Right kidney (tissue), 1 donor: ENCODE measurements at regions not wholly inside any gene's neighbourhood (a gene's known extent, or its start where the extent isn't known, plus 50 kb on each side); places are given as distances from the start of the nearest gene placed in this dataset.

Experiments used
- DNase-seq: peaks from one replicate; pipeline ENCODE4 v3.0.0-alpha.2; 2016

DNA sequence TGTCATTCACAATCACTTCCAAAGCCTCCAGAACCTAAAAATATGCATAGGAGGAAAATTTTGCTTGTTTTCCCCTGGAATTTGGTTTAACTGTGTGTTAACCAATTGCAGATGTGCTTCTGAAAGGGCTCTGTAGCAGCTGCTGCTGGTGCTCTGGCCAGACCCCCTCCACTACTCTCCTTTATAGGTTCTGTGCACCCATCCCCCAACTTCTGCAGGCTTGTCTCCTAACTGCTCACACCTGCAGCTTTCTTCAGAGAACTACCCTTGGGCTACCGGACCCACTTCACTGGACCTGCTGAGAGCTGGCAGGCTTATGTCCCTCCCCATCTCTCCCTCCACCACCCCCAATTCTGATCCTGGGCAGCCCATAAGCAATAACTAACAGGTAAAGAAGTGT is 662.1 kb upstream of the DIPK2B start:
- no peak for DNase-seq

GRCh38 chrX:45860450-45860849 is 659.8 kb upstream of the DIPK2B start:
- DNase-seq, result no peak

GRCh38 chrX:45859407-45859806 is 658.7 kb upstream of the DIPK2B start:
- no peak for DNase-seq

- DNase-seq, result no peak
These were observed 652.2 kb upstream of the DIPK2B start for GRCh38 chrX:45852884-45853283.

DNA sequence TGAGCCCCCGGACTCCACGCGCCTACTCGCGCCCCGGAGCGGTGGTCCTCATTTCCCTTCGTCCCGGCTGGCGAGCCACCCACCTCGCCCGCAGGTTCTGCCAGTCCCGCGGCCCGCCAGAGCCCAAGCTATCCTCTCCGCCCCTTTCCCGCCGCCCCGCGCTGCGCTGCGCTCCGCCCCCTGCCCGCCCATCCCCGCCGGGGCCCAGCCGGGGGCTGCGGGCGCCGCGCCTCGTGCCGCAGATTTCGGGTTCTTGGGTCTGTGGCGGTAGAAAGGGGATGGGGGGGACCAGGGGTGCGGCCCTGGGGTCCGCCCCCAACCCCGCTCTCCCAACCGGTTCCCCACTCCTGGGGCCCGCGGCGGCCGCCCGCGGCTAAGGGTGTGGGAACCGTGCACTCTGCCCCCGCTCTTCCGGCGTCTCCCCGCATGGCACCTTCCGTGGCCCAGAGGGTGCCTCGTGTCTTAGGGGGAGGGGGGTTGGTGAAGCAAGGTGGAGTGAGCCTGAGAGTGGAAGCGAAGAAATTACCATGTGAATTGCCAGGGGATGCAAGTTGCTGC is 650.8 kb upstream of the DIPK2B start:
- DNase-seq, result peak; percentile 48

DNA sequence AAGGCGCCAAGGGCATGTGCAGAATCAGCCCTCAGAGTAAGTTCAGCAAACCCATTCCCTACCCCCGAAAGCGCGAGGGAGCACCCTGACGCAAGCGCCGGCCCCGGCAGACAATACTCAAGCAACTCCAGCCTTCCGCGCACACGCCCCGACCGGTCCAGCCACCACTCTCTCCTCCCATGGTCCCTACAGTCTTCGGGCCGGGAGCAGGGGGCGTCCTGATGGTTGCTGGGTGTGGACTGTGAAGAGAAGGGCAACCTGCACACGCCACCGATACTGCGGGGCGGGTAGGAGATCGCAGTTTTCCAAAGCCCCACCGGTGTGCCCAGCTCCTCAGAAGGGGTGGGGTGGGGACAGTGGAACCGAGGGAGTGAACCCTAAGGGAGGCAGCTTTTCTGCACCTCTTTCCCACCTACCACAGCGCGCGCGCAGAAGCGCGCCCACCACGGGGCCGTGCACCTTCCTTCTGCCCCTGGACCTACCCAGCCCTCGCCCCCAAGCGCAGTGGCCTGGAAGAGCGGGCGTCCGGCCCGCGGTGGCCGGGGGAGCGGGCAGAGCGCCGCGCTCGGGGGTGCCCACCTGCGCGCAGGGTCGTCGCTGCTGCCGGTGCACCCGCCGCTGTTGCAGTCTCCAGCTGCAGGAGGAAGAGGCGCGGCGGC is 650.2 kb upstream of the DIPK2B start:
- DNase-seq, result peak; percentile 66

DNA sequence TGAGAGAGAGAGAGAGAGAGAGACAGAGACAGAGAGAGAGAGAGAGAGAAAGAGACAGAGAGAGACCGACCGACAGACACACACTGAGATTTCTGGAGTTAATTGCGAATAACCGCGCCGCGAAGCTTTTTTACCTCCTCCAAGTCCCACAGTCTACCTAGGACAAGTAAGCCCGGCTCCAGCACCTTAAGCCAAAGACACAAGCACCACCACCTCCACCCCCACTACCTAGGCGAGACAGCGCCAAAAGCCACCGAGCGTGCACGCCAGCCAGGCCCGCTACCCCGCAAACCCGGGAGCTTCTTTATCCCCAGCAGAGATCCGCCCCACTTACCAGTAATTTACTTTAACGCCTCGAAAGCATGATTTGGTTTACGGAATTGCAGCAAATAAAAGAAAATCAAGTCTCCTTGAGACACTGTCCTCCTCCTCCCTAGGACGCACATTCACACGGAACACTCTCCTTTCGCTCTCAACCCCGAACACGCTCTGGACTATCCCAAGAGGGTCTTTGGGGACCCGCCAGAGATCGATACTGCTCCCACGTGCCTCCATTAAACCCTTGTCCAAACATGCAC is 649.6 kb upstream of the DIPK2B start:
- DNase-seq, result peak; percentile 52

- DNase-seq, result no peak
These were observed 648.7 kb upstream of the DIPK2B start for GRCh38 chrX:45849261-45849862.

GRCh38 chrX:45847961-45848360 is 647.3 kb upstream of the DIPK2B start:
- no peak for DNase-seq

DNA sequence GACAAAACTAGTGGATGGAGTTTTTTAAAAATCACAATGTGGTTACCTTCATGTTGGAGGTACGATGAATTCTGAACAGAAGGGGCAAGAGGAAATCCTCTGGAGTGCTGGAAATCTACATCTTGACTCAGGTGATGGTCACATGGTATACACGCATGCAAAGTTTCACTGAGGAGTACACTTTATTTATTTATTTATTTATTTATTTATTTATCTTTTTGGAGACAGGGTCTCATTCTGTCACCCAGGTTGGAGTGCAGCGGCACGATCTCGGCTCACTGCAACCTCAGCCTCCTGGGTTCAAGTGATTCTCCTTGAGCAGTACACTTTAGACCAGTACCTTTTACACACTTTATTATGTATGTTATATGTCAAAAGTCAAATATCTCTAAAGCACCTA is 645.7 kb upstream of the DIPK2B start:
- no peak for DNase-seq

DNA sequence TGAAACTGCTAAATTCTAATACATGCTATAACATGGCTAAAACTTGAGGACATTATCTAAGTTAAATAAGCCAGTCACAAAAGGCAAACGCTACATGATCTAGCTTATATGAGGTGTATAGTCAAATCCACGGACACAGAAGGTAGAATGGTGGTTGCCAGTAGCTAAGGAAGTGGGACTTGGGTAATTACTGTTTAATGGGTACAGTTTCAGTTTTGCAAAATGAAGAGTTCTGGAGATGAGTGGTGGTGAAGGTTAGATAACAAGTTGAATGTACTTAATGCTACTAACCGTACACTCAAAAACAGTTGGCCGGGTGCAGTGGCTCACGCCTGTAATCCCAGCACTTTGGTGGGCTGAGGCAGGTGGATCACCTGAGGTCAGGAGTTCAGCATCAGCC is 644.5 kb upstream of the DIPK2B start:
- DNase-seq, result no peak

GRCh38 chrX:45843518-45843917 is 642.8 kb upstream of the DIPK2B start:
- DNase-seq, result no peak

- no peak for DNase-seq
These were observed 642.2 kb upstream of the DIPK2B start for GRCh38 chrX:45842926-45843315.

DNA sequence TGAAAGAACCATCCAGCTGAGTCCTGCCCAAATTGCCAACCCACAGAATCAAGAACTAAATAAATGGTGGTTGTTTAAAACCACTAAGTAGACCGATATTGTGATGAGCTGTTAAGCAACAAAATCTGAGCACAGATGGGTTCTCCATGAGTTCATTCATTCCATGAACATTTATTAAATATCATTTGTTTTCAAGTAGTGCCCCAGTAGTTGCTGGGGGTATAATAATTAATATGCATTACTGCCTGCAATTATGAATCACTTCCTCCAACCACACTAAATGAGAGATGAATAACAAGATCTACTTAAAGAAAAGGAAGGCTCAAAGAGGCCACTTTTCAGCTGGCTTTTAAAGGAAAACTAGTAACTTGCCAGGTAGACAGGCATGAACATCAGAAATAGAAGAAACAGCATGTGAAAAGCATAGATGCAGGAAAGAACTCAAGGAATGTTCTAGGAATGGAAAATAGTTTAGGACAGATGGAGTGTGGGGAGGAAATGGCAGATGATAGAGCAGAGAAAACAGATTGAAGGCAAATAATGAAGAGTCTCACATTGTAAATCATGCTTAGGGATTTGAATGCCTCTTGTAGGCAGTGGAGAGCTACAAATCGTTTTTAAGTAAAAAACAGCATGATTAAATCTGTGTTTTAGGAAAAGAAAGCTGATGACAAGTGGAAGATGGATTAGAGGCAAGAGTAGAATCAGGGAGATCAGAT is 641.7 kb upstream of the DIPK2B start:
- DNase-seq, result no peak

DNA sequence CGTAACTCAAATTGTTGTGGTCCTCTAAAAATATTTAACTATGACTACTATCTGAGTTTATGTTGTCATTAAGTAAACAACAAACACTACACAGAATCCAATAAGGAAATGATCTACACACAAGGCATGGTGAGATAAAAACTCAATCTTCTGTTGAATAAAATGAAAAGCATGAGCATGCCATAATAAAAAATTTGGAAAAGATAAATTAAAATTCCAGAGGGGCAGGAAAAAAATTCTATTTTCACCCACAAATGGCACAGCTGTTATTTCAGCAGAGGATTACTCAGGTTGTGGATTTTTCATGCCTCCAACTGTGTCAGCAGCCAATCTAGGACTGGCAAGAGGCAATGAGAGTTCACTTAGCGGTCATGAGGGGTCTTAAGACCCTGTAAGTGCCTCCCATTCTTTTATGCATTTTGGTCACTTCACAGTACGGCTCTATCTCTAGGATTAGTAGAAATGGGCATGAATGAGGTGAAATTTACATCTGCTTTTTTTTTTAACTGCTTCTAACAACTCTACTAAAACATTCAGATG is 639.8 kb upstream of the DIPK2B start:
- DNase-seq, result no peak

DNA sequence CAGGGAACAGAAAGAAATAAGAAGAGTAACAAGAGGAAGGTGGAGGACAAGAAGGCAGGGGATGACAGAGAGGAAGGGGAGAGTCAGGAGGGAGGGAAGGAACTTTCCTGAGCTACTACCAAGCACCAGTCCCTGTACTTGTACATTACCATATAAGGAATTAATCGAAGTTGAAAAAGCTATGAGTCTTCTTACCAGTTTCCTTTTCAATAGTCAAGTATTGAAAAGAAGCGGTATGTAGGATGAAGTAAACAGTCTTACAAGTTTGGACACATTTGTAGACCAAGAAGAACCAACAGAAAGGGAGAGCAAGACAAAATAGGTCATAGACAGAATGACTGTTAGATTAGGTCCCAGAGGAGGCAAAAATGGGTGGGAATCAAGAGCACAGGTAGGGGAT is 629.7 kb upstream of the DIPK2B start:
- DNase-seq, result no peak

- no peak for DNase-seq
These were observed 623.8 kb upstream of the DIPK2B start for GRCh38 chrX:45824471-45824870.

DNA sequence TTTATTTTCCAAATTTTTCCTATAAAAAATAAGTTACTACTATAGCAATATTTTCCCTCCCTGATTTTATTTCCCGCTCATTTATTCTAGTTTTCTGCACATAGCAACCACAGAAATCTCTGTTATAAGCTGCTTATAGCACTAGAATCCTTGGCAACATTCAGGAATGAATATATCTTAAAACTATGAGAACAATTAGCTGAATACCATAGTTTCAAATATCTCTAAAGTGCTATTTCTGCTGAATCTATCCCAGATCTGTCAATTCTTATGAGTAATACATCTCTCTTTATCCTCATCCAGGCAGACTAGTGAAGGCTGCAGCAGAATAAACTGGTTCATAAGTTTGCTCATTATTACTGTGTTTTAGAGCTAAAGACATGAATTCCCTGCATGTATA is 622.9 kb upstream of the DIPK2B start:
- DNase-seq, result no peak

DNA sequence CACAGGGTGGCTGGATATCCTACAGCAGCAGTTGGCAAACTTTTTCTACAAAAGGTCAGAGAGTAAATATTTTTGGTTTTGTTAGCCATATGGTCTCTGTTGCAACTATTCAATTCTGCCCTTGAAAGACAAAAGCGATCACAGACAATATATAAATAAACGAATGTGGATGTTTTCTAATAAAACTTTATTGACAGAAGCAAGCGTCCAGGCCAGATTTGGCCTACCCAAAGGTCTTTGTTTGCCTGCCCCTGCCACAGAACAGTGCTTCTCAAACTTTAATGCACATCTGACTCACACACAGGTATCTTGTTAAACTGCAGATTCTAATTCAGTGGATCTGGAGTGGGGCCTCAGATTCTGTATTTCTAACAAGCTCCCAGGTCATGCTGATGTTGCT is 621.4 kb upstream of the DIPK2B start:
- no peak for DNase-seq

- no peak for DNase-seq
These were observed 618.2 kb upstream of the DIPK2B start for GRCh38 chrX:45818913-45819312.

GRCh38 chrX:45815441-45815840 is 614.8 kb upstream of the DIPK2B start:
- DNase-seq, result no peak

DNA sequence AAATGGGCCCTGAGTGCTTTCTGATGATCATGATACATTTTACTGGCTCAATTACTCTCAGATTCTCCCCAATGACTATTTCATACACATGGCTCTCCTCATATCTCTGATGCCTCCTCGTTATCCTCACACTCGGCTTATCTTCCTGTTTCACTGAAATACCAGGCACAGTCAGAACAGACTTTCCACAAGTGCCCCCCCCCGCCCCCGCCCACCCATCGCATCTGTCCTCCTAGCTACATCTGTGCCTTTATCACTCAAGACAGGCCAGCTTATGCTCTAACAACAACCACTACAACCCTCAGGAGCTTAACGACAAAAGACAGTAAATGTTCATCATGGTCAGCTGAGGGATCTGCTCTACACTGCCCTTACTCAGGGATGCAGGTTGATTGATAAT is 610.6 kb upstream of the DIPK2B start:
- no peak for DNase-seq
